Germinal center (tissue), 1 donor: ENCODE measurements at regions not wholly inside any gene's neighbourhood (a gene's known extent, or its start where the extent isn't known, plus 50 kb on each side); places are given as distances from the start of the nearest gene placed in this dataset.

ENCODE experiments used
- DNase-seq: peaks from one replicate; pipeline ENCODE4 v3.0.0; 2012; ENCODE audit warnings: mixed read lengths, low spot score

DNA sequence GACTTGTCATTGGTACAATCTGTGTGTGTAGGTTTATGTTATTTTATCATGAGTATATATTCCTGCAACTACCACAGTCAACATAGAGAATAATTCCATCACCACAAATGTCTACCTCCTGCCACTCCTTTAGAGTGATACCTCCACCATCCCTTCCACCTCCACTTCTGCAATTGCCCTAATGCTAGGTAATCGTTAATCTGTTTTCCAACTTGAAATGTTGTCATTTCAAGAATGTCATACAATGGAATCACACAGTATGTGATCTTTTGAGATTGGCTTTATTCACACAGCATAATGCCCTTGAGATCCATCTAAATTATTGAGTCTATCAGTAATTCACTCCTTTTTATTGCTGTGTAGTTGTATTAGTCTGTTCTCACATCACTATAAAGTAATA, 414.8 kb upstream of the C16orf82 start:
- no peak for DNase-seq

DNA sequence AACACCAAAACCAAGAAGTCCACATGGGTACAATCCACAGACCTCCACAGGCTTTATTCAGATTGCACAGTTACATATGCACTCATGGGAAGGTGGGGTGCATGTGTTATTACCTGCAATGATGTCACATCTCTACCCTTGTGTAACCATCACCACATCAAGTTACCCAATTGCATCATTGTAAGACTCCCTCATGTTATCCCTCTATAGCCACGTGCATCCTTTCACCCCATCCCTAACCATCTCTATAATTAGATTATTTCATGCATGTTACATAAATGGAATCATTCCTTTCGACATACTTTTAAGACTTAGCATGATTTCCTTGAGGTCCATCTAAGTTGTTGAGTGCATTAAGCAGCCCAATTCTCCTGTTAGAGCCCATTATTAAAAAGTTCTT, 408.2 kb upstream of the C16orf82 start:
- no peak for DNase-seq

GRCh38 chr16:26658915-26659314, 407.8 kb upstream of the C16orf82 start:
- DNase-seq, result no peak

GRCh38 chr16:26664086-26664485, 402.6 kb upstream of the C16orf82 start:
- DNase-seq, result no peak

- no peak for DNase-seq
Measured at GRCh38 chr16:26665166-26665939, 401.4 kb upstream of the C16orf82 start.

DNA sequence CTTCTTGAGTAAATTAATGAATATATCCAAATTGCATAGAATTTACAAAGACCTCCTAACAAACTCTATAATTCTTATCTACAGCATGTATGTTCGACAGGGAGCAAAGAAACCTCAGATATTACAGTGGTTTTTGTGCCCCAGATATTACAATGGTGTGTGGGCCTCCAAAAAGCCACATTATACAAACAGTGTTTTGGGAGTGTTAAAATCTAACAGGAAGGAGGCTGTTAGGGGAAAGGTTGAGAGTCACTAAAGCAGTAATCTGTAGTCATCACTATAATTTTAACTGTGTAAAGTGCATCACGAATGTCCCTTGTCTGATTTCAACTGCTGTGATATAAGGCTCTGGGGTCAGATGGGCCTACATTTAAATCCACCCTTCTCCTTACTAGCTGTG, 400.2 kb upstream of the C16orf82 start:
- no peak for DNase-seq

- no peak for DNase-seq
Measured at GRCh38 chr16:26667307-26667706, 399.4 kb upstream of the C16orf82 start.

DNA sequence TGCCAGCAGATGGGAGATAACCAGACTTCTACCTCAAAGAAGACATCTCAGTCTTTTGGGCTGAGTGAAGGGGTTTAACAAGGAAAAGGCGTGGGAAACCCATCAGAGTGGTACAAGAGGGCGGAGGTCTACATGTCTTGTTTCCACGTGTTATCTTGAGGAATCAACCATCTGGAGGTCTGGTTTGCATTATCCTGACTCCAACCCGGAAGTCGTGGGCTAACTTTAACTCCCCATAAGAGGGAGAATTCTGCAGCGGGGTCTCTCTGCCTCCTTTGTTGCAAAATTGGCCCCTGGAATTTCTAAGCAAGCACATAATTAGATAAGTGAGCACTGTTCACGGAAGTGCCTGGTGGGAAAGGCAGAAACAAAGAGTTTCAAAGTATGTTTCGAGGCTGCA, 398.7 kb upstream of the C16orf82 start:
- no peak for DNase-seq

- peak; percentile 30 for DNase-seq
Measured at GRCh38 chr16:26672206-26672605, 394.5 kb upstream of the C16orf82 start.

DNA sequence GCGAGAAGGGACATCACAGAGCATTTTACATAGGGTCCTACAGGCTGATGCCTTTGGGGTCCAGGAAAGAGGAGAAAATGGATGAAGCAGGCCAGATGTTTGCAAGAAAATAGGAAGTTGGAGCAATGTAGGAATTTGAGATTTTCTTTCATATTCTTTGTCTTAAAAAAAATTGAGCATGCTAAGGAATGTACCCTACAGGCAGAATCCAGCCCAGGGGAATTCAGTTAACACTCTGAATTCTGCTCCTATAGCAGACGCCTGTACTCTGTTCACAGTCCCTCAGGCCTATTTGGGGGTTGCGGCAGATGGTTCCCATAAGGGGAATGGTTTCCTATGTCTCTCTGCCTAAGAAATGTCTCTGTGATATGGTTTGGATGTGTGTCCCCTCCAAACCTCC, 393.7 kb upstream of the C16orf82 start:
- no peak for DNase-seq

DNA sequence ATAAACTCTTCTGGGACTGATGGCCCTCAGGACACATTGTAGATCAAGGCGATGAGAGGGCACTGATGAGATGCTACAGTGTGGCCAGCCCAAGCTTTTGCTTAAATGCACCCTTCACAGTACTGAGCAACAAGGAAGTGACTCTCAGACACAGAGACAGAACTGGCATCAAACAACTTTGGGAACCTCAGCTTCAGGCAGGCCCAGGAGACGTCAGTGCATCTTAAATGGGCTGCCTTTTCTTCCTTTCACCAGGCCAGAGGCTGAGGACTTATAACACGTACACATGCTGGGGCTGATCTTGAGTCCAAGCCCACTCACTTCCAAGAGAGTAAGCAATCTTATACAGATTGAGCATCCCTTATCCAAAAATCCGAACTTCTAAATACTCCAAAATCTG, 386.1 kb upstream of the C16orf82 start:
- no peak for DNase-seq

DNA sequence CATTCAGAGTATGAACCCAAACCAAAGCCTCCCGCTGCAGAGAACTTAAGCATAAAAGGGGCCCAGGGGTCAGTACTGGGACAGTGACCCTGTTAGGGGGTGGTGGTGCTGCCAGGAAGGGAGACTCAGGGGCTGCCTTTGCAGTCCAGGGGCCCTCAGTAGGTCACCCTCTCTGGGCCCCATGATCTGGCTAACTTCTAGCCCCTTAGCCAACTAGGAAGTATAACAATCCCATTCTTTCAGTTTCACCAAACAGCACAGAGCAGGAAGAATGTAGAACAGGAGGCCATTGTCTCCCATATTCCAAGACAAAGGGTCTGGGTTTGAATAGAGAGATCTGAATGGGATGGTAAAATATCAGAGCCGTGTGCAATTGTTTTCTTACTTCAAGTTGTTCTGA, 378.6 kb upstream of the C16orf82 start:
- DNase-seq, result no peak

DNA sequence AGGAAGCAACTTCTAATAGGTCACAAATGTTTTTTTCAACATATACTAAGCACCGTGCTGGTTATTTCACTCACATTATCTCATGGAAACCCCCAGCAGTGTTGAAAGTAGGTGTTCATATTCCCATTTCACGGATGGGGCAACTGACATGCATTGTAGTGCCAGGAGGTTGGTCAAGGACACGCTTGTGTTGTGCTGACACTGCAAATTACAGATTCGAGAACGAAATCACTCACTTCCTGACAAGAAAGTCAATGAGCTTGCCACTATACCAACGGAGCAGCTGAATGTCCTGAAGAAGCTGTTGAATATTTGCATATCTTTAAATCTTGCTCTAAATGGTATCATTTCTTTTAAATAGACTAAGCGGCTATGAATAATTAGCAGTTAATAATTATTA, 378.0 kb upstream of the C16orf82 start:
- no peak for DNase-seq

DNA sequence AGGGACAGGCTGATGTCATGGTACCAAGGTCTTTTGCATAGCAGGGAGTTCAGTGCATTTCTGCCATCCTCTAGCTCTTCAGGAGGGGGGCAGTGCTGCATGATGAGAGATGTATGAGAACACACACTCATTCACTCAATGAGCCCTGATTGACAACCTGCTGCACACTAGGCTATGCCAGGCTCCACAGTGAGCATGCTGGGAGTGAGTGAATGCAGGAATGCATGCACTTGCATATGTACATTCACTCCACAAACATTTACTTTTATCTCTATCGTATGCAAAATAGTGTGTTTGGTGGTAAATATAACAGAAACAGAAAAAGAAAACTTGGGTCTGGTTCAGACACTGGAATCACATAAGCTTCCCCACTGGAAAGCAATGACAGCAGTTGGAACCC, 374.1 kb upstream of the C16orf82 start:
- no peak for DNase-seq

GRCh38 chr16:26697807-26698206, 368.9 kb upstream of the C16orf82 start:
- DNase-seq, result no peak

- no peak for DNase-seq
Measured at GRCh38 chr16:26700250-26700649, 366.5 kb upstream of the C16orf82 start.

DNA sequence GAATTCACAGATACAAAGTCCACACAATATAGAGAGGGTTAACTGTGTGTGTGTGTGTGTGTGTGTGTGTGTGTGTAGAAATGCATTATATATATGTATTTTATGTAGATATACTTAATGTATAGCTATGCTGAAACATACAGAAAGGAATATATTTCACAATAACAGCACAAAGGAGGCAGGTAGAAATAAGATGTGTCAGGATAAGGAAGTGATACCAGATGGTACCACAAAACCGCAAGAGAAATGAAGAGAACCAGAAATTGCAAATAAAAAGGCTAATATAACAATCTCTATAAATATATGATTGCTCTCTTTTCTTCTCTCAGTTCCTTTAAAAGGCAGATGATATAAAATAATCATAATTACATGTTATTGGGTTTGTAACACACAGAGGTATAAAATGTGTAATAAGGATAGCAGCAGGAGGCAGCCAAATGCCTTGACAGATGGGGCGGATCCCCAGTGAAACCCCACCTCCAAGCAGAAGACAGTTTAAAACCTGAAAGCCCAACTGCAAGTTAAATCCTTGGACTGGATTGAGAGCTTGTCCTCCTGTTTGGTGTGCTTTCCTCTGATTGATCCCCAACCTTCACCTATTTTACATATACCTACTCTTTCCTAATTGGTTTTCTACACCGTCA, 365.4 kb upstream of the C16orf82 start:
- DNase-seq, result peak; percentile 57

DNA sequence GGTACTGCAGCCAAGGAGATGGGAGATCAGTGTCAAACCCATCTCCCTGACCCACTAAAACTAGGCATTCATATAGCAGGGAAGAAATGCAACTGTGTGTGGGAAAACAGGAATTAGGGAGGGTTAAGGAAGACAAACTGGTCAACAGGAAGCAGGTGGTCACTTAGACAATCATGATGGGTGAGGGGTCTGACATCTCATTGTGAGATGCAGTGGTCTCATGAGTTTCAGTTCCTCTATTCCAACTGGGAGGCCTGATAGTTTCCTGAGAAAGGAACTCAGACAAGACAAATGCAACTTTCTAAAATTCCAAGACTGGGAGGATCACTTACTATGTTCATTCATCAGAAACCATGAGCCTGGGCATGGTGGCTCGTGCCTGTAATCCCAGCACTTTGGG, 361.4 kb upstream of the C16orf82 start:
- no peak for DNase-seq

DNA sequence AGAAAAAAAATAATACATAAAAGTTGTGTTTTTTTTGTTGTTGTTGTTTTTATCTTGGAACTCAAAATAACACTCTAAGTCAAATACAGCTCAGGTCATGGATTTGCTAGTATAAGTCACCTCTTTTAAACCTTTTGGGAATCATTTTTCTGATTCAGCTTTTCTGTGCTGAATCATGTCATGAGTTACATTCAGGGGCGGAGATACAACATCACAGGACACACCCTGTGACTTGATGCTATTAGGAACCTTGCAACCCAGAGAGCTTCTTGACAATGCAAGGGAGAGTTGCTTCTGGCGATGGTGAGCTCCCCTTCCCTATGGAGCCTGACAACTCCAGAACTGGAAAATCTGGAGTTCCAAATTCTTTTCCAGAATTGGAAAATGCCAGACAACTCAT, 358.3 kb upstream of the C16orf82 start:
- no peak for DNase-seq

DNA sequence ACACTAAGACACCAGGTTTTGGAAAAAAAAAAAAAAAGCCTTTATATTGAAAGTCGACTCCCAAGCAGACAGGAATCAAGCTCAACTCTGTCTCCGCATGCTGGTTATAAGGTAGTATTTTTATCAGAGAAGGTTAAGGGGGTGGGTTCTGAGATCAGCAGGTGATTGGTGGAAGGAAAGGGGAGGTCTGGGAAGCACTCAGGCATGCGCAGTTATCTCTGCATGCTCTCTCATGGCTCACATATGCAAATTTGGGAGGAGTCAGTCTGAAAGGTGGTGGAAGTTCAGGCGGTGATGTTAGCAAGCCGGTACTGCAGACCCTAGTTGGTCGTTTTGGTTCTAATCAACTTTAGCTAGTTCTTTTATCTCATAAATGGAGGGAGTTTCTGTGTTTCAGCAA, 357.6 kb upstream of the C16orf82 start:
- peak; percentile 83 for DNase-seq

- DNase-seq, result no peak
Measured at GRCh38 chr16:26709754-26710153, 357.0 kb upstream of the C16orf82 start.

- peak; percentile 14 for DNase-seq
Measured at GRCh38 chr16:26710450-26710849, 356.3 kb upstream of the C16orf82 start.

- no peak for DNase-seq
Measured at GRCh38 chr16:26712876-26713275, 353.9 kb upstream of the C16orf82 start.

GRCh38 chr16:26715969-26716368, 350.8 kb upstream of the C16orf82 start:
- no peak for DNase-seq
